ENCODE measurements at regions not wholly inside any gene's neighbourhood (a gene's known extent, or its start where the extent isn't known, plus 50 kb on each side); places are given as distances from the start of the nearest gene placed in this dataset.

GRCh38 chr5:93022796-93023447 is 558.1 kb downstream of the NR2F1-AS1 start:
- Histone ChIP-seq H3K27ac (no peak overlapping the region), H3K27me3 (no peaks in the 10 kb centered on the region), H3K4me3 (no peak overlapping the region), H3K4me1 (ENCODE audit: insufficient read depth) (no peaks in the 10 kb centered on the region), H3K36me3 (no peaks in the 10 kb centered on the region), H3K9me3 (no peaks in the 10 kb centered on the region)
- 87 to 91% (median 88%) methylated on average over 3 of the region's 3 CpGs for WGBS, 3 donors
- TF ChIP-seq, protein P1, sequence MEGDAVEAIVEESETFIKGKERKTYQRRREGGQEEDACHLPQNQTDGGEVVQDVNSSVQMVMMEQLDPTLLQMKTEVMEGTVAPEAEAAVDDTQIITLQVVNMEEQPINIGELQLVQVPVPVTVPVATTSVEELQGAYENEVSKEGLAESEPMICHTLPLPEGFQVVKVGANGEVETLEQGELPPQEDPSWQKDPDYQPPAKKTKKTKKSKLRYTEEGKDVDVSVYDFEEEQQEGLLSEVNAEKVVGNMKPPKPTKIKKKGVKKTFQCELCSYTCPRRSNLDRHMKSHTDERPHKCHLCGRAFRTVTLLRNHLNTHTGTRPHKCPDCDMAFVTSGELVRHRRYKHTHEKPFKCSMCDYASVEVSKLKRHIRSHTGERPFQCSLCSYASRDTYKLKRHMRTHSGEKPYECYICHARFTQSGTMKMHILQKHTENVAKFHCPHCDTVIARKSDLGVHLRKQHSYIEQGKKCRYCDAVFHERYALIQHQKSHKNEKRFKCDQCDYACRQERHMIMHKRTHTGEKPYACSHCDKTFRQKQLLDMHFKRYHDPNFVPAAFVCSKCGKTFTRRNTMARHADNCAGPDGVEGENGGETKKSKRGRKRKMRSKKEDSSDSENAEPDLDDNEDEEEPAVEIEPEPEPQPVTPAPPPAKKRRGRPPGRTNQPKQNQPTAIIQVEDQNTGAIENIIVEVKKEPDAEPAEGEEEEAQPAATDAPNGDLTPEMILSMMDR (IDR thresholded peaks at IDR 0.05): no peak
- TF ChIP-seq EP300 (IDR thresholded peaks at IDR 0.05): no peak
- no peak for TF ChIP-seq POLR2A (IDR thresholded peaks at IDR 0.05)
- no peak for DNase-seq
- intact Hi-C loops (cut with DNase I): no loop called here

- intact Hi-C loops (cut with DNase I): no loop called here
- Histone ChIP-seq H3K27me3 (no peaks in the 10 kb centered on the region), H3K4me3 (no peak overlapping the region), H3K9me3 (no peaks in the 10 kb centered on the region), H3K27ac (no peak overlapping the region), H3K4me1 (ENCODE audit: insufficient read depth) (no peaks in the 10 kb centered on the region), H3K36me3 (no peaks in the 10 kb centered on the region)
- 91 to 97% (median 96%) methylated on average over 3 of the region's 3 CpGs for WGBS, 3 donors
- TF ChIP-seq, protein P1 (IDR thresholded peaks at IDR 0.05): no peak
- TF ChIP-seq POLR2A (IDR thresholded peaks at IDR 0.05) (no peak), EP300 (IDR thresholded peaks at IDR 0.05) (no peak)
- DNase-seq: no peak
Observed at GRCh38 chr5:93022211-93022610, 558.8 kb downstream of the NR2F1-AS1 start.

- no peaks in the 10 kb centered on the region for H3K36me3 ChIP-seq
- intact Hi-C loops (cut with DNase I): no loop called here
- no peak for DNase-seq
- H3K9me3 ChIP-seq: no peaks in the 10 kb centered on the region
- no peaks in the 10 kb centered on the region for H3K27me3 ChIP-seq
- H3K4me1 ChIP-seq (ENCODE audit: insufficient read depth): no peaks in the 10 kb centered on the region
- no peak overlapping the region for H3K27ac ChIP-seq
- TF ChIP-seq POLR2A (IDR thresholded peaks at IDR 0.05) (no peak), EP300 (IDR thresholded peaks at IDR 0.05) (no peak)
- TF ChIP-seq, protein P1 (IDR thresholded peaks at IDR 0.05): no peak
- H3K4me3 ChIP-seq: no peak overlapping the region
- WGBS, 3 donors: 88 to 94% (median 91%) methylated on average over 2 of the region's 2 CpGs
Observed at GRCh38 chr5:93019896-93020295, 561.1 kb downstream of the NR2F1-AS1 start.

- no peaks in the 10 kb centered on the region for H3K9me3 ChIP-seq
- no peaks in the 10 kb centered on the region for H3K4me1 ChIP-seq (ENCODE audit: insufficient read depth)
- no peaks in the 10 kb centered on the region for H3K27me3 ChIP-seq
- DNase-seq: no peak
- no peak overlapping the region for H3K27ac ChIP-seq
- intact Hi-C loops (cut with DNase I): no loop called here
- H3K4me3 ChIP-seq: no peak overlapping the region
- H3K36me3 ChIP-seq: no peaks in the 10 kb centered on the region
- TF ChIP-seq, protein P1 (IDR thresholded peaks at IDR 0.05): no peak
Observed at GRCh38 chr5:93018461-93018860, 562.6 kb downstream of the NR2F1-AS1 start.
